ENCODE measurements at regions not wholly inside any gene's neighbourhood (a gene's known extent, or its start where the extent isn't known, plus 50 kb on each side); places are given as distances from the start of the nearest gene placed in this dataset. TPM values are rescaled to one million over a fixed set of nuclear protein-coding genes. Genes with fewer than 3 reads are reported as not detected.

DNA sequence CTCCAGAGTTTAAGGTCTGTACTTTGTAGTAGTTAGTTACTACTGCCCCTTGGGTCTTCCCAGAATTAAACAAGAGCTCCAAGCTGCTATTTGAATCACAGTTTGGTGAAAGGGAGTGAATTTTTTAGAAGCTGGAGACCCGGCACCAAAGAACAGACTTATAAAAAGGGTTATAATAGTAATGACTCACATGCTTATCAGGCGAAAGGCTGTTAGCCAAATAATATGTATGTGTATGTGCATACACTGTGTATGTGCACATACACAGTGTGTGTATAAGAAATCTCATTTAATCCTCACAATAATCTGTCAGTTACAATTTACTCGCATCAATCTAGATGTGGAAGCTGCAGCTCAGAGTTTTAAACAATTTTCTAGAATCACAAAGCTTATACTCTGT lies 59.5 kb upstream of the ITGA1 start:
- no peak for DNase-seq

DNA sequence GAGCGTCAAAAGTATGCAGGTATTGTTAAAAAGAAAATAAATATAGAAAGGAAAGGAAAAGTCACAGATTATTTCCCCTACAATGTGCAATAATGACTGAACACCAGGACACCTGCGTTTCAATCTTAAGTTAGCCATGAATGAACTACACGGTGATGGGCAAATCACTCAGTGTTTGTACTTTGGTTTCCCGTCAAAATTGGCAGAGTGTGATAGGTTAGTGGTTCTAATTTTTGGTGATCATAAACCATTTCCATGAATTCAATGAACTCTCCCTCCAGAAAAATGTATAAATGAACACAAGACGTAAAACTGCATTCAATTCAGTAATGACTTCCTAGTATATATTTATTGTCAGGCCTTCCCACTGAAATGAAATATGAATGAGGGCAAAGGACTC lies 59.0 kb upstream of the ITGA1 start:
- no peak for DNase-seq

DNA sequence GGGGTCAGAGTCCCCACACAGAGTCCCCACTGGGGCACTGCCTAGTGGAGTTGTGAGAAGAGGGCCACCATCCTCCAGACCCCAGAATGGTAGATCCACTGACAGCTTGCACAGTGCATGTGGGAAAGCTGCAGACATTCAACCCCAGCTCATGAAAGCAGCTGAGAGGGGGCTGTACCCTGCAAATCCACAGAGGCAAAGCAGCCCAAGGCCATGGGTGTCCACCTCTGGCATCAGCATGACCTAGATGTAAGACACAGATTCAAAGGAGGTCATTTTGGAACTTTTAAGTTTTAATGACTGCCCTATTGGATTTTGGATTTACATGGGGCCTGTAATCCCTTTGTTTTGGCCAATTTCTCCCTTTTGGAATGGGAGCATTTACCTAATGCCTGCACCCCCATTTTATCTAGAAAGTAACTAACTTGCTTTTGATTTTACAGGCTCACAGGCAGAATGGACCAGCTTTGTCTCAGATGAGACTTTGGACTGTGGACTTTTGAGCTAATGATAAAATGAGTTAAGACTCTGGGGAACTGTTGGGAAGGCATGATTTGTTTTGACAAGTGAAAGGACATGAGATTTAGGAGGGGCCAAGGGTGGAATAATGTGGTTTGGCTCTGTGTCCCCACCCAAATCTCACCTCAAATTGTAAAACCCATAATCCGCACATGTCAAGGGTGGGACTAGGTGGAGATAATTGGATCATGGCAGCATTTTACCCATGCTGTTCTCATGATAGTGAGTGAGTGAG lies 56.3 kb upstream of the ITGA1 start:
- DNase-seq = no peak

DNA sequence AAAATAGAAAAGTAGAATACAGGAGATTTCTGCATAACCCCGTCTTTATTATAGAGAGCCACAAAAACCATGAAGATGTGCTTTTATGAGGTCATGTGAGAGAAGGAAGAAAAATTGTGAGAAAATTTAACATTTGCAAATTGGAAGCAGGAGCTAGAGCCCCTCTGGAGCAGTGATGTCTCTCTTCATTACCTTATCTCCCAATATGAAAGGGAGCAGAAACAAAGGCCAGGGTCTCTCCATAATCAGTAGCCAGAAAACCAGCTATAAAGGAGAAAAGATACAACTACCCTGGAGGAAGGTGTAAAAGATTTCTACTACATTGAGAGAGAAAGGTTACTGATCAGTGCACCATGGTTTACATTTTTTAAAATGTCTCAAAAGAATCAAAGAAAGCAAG lies 53.2 kb upstream of the ITGA1 start:
- DNase-seq = no peak

DNA sequence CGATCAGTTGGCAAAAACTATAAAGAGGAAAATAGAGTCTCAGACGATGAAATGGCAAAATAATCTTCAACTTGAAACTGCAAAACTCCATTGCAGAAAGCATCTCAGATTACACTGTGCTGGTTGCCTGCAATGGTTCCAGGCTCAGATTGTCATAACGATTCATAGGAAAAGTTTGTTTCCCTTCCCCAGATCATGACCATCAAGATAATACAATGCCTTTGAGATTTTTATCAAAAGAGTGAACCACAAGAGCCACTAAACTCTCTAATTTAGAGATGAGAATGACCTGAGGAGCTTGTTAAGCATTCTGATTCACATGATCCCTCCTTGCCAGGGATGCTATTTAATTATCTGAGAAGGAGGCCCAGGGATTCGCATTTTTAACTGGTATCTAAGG lies 52.6 kb upstream of the ITGA1 start:
- no peak for DNase-seq

Small RNA genes lying in the stretch of these regions (small RNA-seq; reads per million reads assigned to genes)
- not detected for gene RPS17P11 (ENCODE audit: low replicate concordance)
